Adrenal gland (tissue), 5 donors: ENCODE measurements at regions not wholly inside any gene's neighbourhood (a gene's known extent, or its start where the extent isn't known, plus 50 kb on each side); places are given as distances from the start of the nearest gene placed in this dataset.

Experiments
- CTCF ChIP-seq, 6 experiments: fragments of 450-650 bp in 4 of 6; fragments of 200-600 bp in 2 of 6; sonication (generic) in 1 of 6; IDR thresholded peaks; 1 replicate in 5 of 6; 2 replicates in 1 of 6; pipeline versions ENCODE4 v1.5.1 to v1.8.0; 2016 to 2021; ENCODE audit warnings: antibody characterized with exemption in 6 of 6, mild to moderate bottlenecking in 2 of 6, moderate library complexity in 1 of 6
- POLR2A ChIP-seq, 2 donors: fragments of 450-650 bp; IDR thresholded peaks; one replicate each; pipeline ENCODE4 v1.6.1; 2017; ENCODE audit warnings: antibody characterized with exemption in 2 of 2, mild to moderate bottlenecking in 2 of 2, moderate library complexity in 1 of 2
- donor health status: DM: no; HTN: no; CAD: no.

- no peak for TF ChIP-seq CTCF (IDR thresholded peaks at IDR 0.05)
- no peak for TF ChIP-seq POLR2A (IDR thresholded peaks at IDR 0.05)
Measured at GRCh38 chr2:4358837-4359236, 655.5 kb downstream of the DCDC2C start.
